Dendritic cell treated with granulocyte-macrophage colony-stimulating factor and Interleukin-4, amounts not matched to agents 40 ng/mL and 50 ng/mL, for 4 days (primary cell): ENCODE measurements at regions not wholly inside any gene's neighbourhood (a gene's known extent, or its start where the extent isn't known, plus 50 kb on each side); places are given as distances from the start of the nearest gene placed in this dataset.
"Not testable (repeated sequence)": the region's sequence is repeated elsewhere in the genome, so short reads cannot be mapped to it uniquely, and the experiment has no call there.

Source experiments
- H3K27ac Mint-ChIP-seq: one replicate; pipeline ENCODE4 v1.8.0; 2022; ENCODE audit warnings: mild to moderate bottlenecking, mixed read lengths
- H3K27me3 Mint-ChIP-seq: one replicate; pipeline ENCODE4 v1.8.0; 2022; ENCODE audit warnings: mild to moderate bottlenecking, mixed read lengths
- H3K36me3 Mint-ChIP-seq: one replicate; pipeline ENCODE4 v1.8.0; 2022; ENCODE audit warnings: low read depth, mixed read lengths
- H3K4me1 Mint-ChIP-seq: one replicate; pipeline ENCODE4 v1.8.0; 2022; ENCODE audit warnings: low read depth, mixed read lengths
- H3K4me3 Mint-ChIP-seq: one replicate; pipeline ENCODE4 v1.8.0; 2022; ENCODE audit warnings: mild to moderate bottlenecking, moderate library complexity, mixed read lengths
- H3K9me3 Mint-ChIP-seq: one replicate; pipeline ENCODE4 v1.8.0; 2022; ENCODE audit warnings: mixed read lengths
- intact Hi-C: fragments of 100-400 bp; cut with micrococcal nuclease; formaldehyde crosslinking; loops from one replicate; pipeline ENCODE4 v1.15.0; 2022

GRCh38 chr17:31738996-31739699 is 119.9 kb downstream of the COPRS start:
- H3K4me3 Mint-ChIP-seq, result no peak overlapping the region
- H3K36me3 Mint-ChIP-seq, result no peaks in the 10 kb centered on the region
- H3K27me3 Mint-ChIP-seq, result peaks cover 8% of the 10 kb centered on the region
- no peaks in the 10 kb centered on the region for H3K4me1 Mint-ChIP-seq
- H3K9me3 Mint-ChIP-seq, result no peaks in the 10 kb centered on the region
- H3K27ac Mint-ChIP-seq, result no peak overlapping the region
- intact Hi-C loops, result no loop called here

- Mint-ChIP-seq H3K36me3 (no peaks in the 10 kb centered on the region), H3K27me3 (peaks cover 8% of the 10 kb centered on the region), H3K27ac (no peak overlapping the region), H3K9me3 (no peaks in the 10 kb centered on the region), H3K4me3 (no peak overlapping the region), H3K4me1 (no peaks in the 10 kb centered on the region)
- intact Hi-C loops, result no loop called here
These were observed 120.6 kb downstream of the COPRS start for GRCh38 chr17:31738488-31738887.

- Mint-ChIP-seq H3K4me1 (no peaks in the 10 kb centered on the region), H3K4me3 (no peak overlapping the region), H3K27ac (no peak overlapping the region), H3K27me3 (peaks cover 7% of the 10 kb centered on the region), H3K36me3 (no peaks in the 10 kb centered on the region), H3K9me3 (no peaks in the 10 kb centered on the region)
- intact Hi-C loops, result no loop called here
These were observed 121.0 kb downstream of the COPRS start for GRCh38 chr17:31738067-31738466.

- H3K4me1 Mint-ChIP-seq, result no peaks in the 10 kb centered on the region
- H3K27me3 Mint-ChIP-seq, result peaks cover 7% of the 10 kb centered on the region
- intact Hi-C loops, result no loop called here
- H3K36me3 Mint-ChIP-seq, result no peaks in the 10 kb centered on the region
- no peak overlapping the region for H3K27ac Mint-ChIP-seq
- peaks cover 1% of the 10 kb centered on the region for H3K9me3 Mint-ChIP-seq
- no peak overlapping the region for H3K4me3 Mint-ChIP-seq
These were observed 122.0 kb downstream of the COPRS start for GRCh38 chr17:31736855-31737625.

GRCh38 chr17:31733326-31733725 is 125.7 kb downstream of the COPRS start:
- H3K27ac Mint-ChIP-seq, result no peak overlapping the region
- intact Hi-C loops, result no loop called here
- H3K36me3 Mint-ChIP-seq, result no peaks in the 10 kb centered on the region
- peaks cover 1% of the 10 kb centered on the region for H3K27me3 Mint-ChIP-seq
- H3K4me1 Mint-ChIP-seq, result no peaks in the 10 kb centered on the region
- H3K9me3 Mint-ChIP-seq, result peaks cover 8% of the 10 kb centered on the region
- H3K4me3 Mint-ChIP-seq, result no peak overlapping the region

GRCh38 chr17:31731585-31732154 is 127.4 kb downstream of the COPRS start:
- H3K27ac Mint-ChIP-seq, H3K4me3 Mint-ChIP-seq, H3K27me3 Mint-ChIP-seq, H3K4me1 Mint-ChIP-seq, H3K9me3 Mint-ChIP-seq, intact Hi-C loops, H3K36me3 Mint-ChIP-seq: not testable (repeated sequence)

- Mint-ChIP-seq H3K9me3 (peaks cover 8% of the 10 kb centered on the region), H3K36me3 (no peaks in the 10 kb centered on the region), H3K27ac (no peak overlapping the region), H3K4me3 (no peak overlapping the region), H3K4me1 (no peaks in the 10 kb centered on the region), H3K27me3 (peaks cover 1% of the 10 kb centered on the region)
- intact Hi-C loops, result no loop called here
These were observed 127.9 kb downstream of the COPRS start for GRCh38 chr17:31731118-31731517.

- Mint-ChIP-seq H3K4me3 (no peak overlapping the region), H3K27me3 (peaks cover 1% of the 10 kb centered on the region), H3K9me3 (peaks cover 6% of the 10 kb centered on the region), H3K4me1 (peaks cover 10% of the 10 kb centered on the region), H3K27ac (no peak overlapping the region), H3K36me3 (no peaks in the 10 kb centered on the region)
- intact Hi-C loops, result no loop called here
These were observed 132.0 kb downstream of the COPRS start for GRCh38 chr17:31726980-31727427.

GRCh38 chr17:31724619-31725018 is 134.4 kb downstream of the COPRS start:
- H3K27ac Mint-ChIP-seq, result no peak overlapping the region
- H3K4me1 Mint-ChIP-seq, result peaks cover 14% of the 10 kb centered on the region
- intact Hi-C loops, result no loop called here
- peaks cover 1% of the 10 kb centered on the region for H3K27me3 Mint-ChIP-seq
- no peak overlapping the region for H3K4me3 Mint-ChIP-seq
- no peaks in the 10 kb centered on the region for H3K9me3 Mint-ChIP-seq
- no peaks in the 10 kb centered on the region for H3K36me3 Mint-ChIP-seq

GRCh38 chr17:31724026-31724425 is 135.0 kb downstream of the COPRS start:
- Mint-ChIP-seq H3K4me3 (no peak overlapping the region), H3K27ac (no peak overlapping the region), H3K4me1 (peaks cover 14% of the 10 kb centered on the region), H3K36me3 (no peaks in the 10 kb centered on the region), H3K27me3 (peaks cover 3% of the 10 kb centered on the region), H3K9me3 (no peaks in the 10 kb centered on the region)
- intact Hi-C loops, result no loop called here

- intact Hi-C loops, result no loop called here
- Mint-ChIP-seq H3K36me3 (no peaks in the 10 kb centered on the region), H3K4me1 (peaks cover 14% of the 10 kb centered on the region), H3K9me3 (no peaks in the 10 kb centered on the region), H3K27me3 (peaks cover 1% of the 10 kb centered on the region), H3K27ac (no peak overlapping the region), H3K4me3 (no peak overlapping the region)
These were observed 136.6 kb downstream of the COPRS start for GRCh38 chr17:31722251-31723056.

- H3K4me3 Mint-ChIP-seq, result no peak overlapping the region
- intact Hi-C loops, result no loop called here
- no peaks in the 10 kb centered on the region for H3K36me3 Mint-ChIP-seq
- H3K9me3 Mint-ChIP-seq, result no peaks in the 10 kb centered on the region
- H3K27me3 Mint-ChIP-seq, result peaks cover 1% of the 10 kb centered on the region
- peaks cover 14% of the 10 kb centered on the region for H3K4me1 Mint-ChIP-seq
- H3K27ac Mint-ChIP-seq, result no peak overlapping the region
These were observed 137.6 kb downstream of the COPRS start for GRCh38 chr17:31721291-31722025.

- H3K27ac Mint-ChIP-seq, H3K27me3 Mint-ChIP-seq, H3K9me3 Mint-ChIP-seq, H3K36me3 Mint-ChIP-seq, intact Hi-C loops, H3K4me3 Mint-ChIP-seq: not testable (repeated sequence)
- H3K4me1 Mint-ChIP-seq, result peaks cover 17% of the 10 kb centered on the region
These were observed 141.8 kb downstream of the COPRS start for GRCh38 chr17:31717251-31717650.
